Trophoblast cell (in vitro differentiated cells and primary cell): ENCODE measurements at regions not wholly inside any gene's neighbourhood (a gene's known extent, or its start where the extent isn't known, plus 50 kb on each side); places are given as distances from the start of the nearest gene placed in this dataset.
"Not testable (repeated sequence)": the region's sequence is repeated elsewhere in the genome, so short reads cannot be mapped to it uniquely, and the experiment has no call there.

ENCODE experiments used
- DNase-seq, 2 donors: peaks; one replicate each; pipeline ENCODE4 v3.0.0-alpha.2; 2016
- H2AFZ ChIP-seq: 2 replicates; pipeline ENCODE4 v1.6.1; 2013; ENCODE audit warnings: low read length, moderate library complexity, mild to moderate bottlenecking; ENCODE audit not compliant: insufficient read depth, poor library complexity
- H2AK5ac ChIP-seq: 2 replicates; pipeline ENCODE4 v1.6.1; 2013; ENCODE audit warnings: mild to moderate bottlenecking, low read length
- H2BK120ac ChIP-seq: 2 replicates; pipeline ENCODE4 v1.6.1; 2013; ENCODE audit warnings: low read length, mild to moderate bottlenecking, moderate library complexity; ENCODE audit not compliant: insufficient read depth, poor library complexity
- H2BK12ac ChIP-seq: 2 replicates; pipeline ENCODE4 v1.6.1; 2013; ENCODE audit warnings: mild to moderate bottlenecking, low read length, moderate library complexity
- H2BK5ac ChIP-seq: 2 replicates; pipeline ENCODE4 v1.6.1; 2013; ENCODE audit warnings: low read length, low read depth, moderate library complexity, mild to moderate bottlenecking; ENCODE audit not compliant: poor library complexity
- H3K14ac ChIP-seq: 2 replicates; pipeline ENCODE4 v1.6.1; 2013; ENCODE audit warnings: mild to moderate bottlenecking, low read length
- H3K18ac ChIP-seq: 2 replicates; pipeline ENCODE4 v1.6.1; 2013; ENCODE audit warnings: mild to moderate bottlenecking, low read length
- H3K23ac ChIP-seq: 2 replicates; pipeline ENCODE4 v1.6.1; 2013; ENCODE audit warnings: low read length
- H3K27ac ChIP-seq: 2 replicates; pipeline ENCODE4 v1.5.1; 2013; ENCODE audit warnings: low read depth, mild to moderate bottlenecking, inconsistent platforms, low read length, moderate library complexity
- H3K27me3 ChIP-seq: 2 replicates; pipeline ENCODE4 v1.6.1; 2013; ENCODE audit warnings: inconsistent platforms, mild to moderate bottlenecking, low read length, moderate library complexity; ENCODE audit not compliant: insufficient read depth
- H3K36me3 ChIP-seq, 2 experiments: 1 replicate in 1 of 2; 2 replicates in 1 of 2; pipeline ENCODE4 v1.6.1; 2013; ENCODE audit warnings: low read length in 2 of 2, mild to moderate bottlenecking in 2 of 2, moderate library complexity in 1 of 2; ENCODE audit not compliant: insufficient read depth in 2 of 2, control insufficient read depth in 1 of 2
- H3K4ac ChIP-seq: 2 replicates; pipeline ENCODE4 v1.6.1; 2013; ENCODE audit warnings: low read depth, mild to moderate bottlenecking, low read length, moderate library complexity
- H3K4me1 ChIP-seq, 2 experiments: 1 replicate in 1 of 2; 2 replicates in 1 of 2; pipeline ENCODE4 v1.6.1; 2013; ENCODE audit warnings: low read length in 2 of 2, mild to moderate bottlenecking in 2 of 2, moderate library complexity in 1 of 2; ENCODE audit not compliant: insufficient read depth in 2 of 2, control insufficient read depth in 1 of 2
- H3K4me2 ChIP-seq: 2 replicates; pipeline ENCODE4 v1.6.1; 2013; ENCODE audit warnings: inconsistent platforms, mild to moderate bottlenecking, low read length, moderate library complexity
- H3K4me3 ChIP-seq: 2 replicates; pipeline ENCODE4 v1.5.1; 2013; ENCODE audit warnings: mild to moderate bottlenecking, low read depth, low read length, inconsistent platforms
- H3K79me1 ChIP-seq: one replicate; pipeline ENCODE4 v1.6.1; 2013; ENCODE audit warnings: low read length
- H3K79me2 ChIP-seq: 2 replicates; pipeline ENCODE4 v1.6.1; 2013; ENCODE audit warnings: low read length, mild to moderate bottlenecking; ENCODE audit not compliant: control insufficient read depth, insufficient read depth, poor library complexity
- H3K9ac ChIP-seq: 2 replicates; pipeline ENCODE4 v1.6.1; 2013; ENCODE audit warnings: mild to moderate bottlenecking, low read length
- H3K9me3 ChIP-seq: 2 replicates; pipeline ENCODE4 v1.6.1; 2013; ENCODE audit warnings: low read depth, mild to moderate bottlenecking, control low read depth, inconsistent platforms, low read length; ENCODE audit not compliant: insufficient read depth
- H4K12ac ChIP-seq: 2 replicates; pipeline ENCODE4 v1.6.1; 2013; ENCODE audit warnings: low read depth, mild to moderate bottlenecking, low read length, moderate library complexity
- H4K8ac ChIP-seq: 2 replicates; pipeline ENCODE4 v1.6.1; 2013; ENCODE audit warnings: low read depth, mild to moderate bottlenecking, low read length, moderate library complexity
- H4K91ac ChIP-seq: one replicate; pipeline ENCODE4 v1.6.1; 2013; ENCODE audit warnings: low read depth, mild to moderate bottlenecking, low read length, moderate library complexity
- WGBS: extraction: QIAGEN DNeasy Blood & Tissue Kit; methylation state at CpG from one replicate; pipeline ENCODE4 v1.1.7; 2013; ENCODE audit warnings: missing lambda C conversion rate; ENCODE audit not compliant: insufficient read length, insufficient coverage; ENCODE audit errors: extremely low coverage; 5-methylcytosine and 5-hydroxymethylcytosine counted together

DNA sequence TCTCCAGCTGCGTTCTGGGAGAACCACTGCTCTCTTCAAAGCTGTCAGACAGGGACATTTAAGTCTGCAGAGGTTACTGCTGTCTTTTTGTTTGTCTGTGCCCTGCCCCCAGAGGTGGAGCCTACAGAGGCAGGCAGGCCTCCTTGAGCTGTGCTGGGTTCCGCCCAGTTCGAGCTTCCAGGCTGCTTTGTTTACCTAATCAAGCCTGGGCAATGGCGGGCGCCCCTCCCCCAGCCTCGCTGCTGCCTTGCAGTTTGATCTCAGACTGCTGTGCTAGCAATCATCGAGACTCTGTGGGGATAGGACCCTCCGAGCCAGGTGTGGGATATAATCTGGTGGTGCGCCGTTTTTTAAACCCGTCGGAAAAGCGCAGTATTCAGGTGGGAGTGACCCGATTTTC, 145.8 kb upstream of the FANCL start:
- not testable (repeated sequence) for H3K18ac ChIP-seq, H3K27ac ChIP-seq, H3K4me1 ChIP-seq, H2AFZ ChIP-seq, H3K14ac ChIP-seq, H2BK12ac ChIP-seq, H2BK120ac ChIP-seq, DNase-seq, H3K36me3 ChIP-seq, H3K9me3 ChIP-seq, H3K79me2 ChIP-seq, H3K27me3 ChIP-seq, H3K4ac ChIP-seq, H3K23ac ChIP-seq, H4K91ac ChIP-seq, H2BK5ac ChIP-seq, H4K12ac ChIP-seq, H2AK5ac ChIP-seq, H3K4me2 ChIP-seq, H4K8ac ChIP-seq, H3K4me3 ChIP-seq, H3K9ac ChIP-seq, H3K79me1 ChIP-seq
- no CpG with 5 or more reads among the region's 14 CpGs for WGBS

DNA sequence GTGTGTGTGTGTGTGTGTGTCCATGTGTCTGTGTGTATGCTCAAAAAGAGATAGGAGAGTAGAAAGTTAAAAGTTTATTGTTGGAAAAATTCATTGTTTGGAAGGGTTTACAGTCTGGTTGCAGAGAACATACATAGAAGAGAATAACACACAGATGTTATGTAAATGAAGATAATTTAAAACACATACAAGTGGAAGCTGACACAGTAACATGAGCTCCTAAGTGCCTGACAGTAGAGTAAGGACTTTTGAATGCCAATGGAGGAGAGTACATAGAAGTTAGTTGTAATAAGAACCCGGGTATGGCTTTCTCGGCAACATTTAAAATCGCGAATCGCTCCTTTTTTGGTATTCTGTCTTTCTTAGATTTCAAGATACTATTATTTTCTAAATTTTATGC, 137.0 kb upstream of the FANCL start:
- Histone ChIP-seq H3K4me3 (no peak overlapping the region), H3K4me2 (no peak overlapping the region), H4K8ac (no peak overlapping the region), H2AK5ac (no peak overlapping the region), H3K79me1 (no peaks in the 10 kb centered on the region), H2AFZ (no peak overlapping the region), H3K36me3 (no peaks in the 10 kb centered on the region), H3K14ac (no peak overlapping the region), H3K9me3 (no peaks in the 10 kb centered on the region), H3K9ac (no peak overlapping the region), H3K4me1 (no peaks in the 10 kb centered on the region), H3K79me2 (no peaks in the 10 kb centered on the region), H4K12ac (no peak overlapping the region), H3K23ac (no peak overlapping the region), H3K18ac (no peak overlapping the region), H4K91ac (no peak overlapping the region), H3K27ac (no peak overlapping the region), H2BK120ac (no peak overlapping the region), H3K4ac (no peak overlapping the region), H3K27me3 (no peaks in the 10 kb centered on the region), H2BK12ac (no peak overlapping the region), H2BK5ac (no peak overlapping the region)
- no CpG with 5 or more reads among the region's 5 CpGs for WGBS
- no peak for DNase-seq

- Histone ChIP-seq H3K4me3 (no peak overlapping the region), H3K4me1 (no peaks in the 10 kb centered on the region), H2AFZ (no peak overlapping the region), H4K91ac (no peak overlapping the region), H4K12ac (no peak overlapping the region), H2BK120ac (no peak overlapping the region), H4K8ac (no peak overlapping the region), H3K79me1 (no peaks in the 10 kb centered on the region), H2BK12ac (no peak overlapping the region), H3K18ac (no peak overlapping the region), H3K27me3 (no peaks in the 10 kb centered on the region), H3K14ac (no peak overlapping the region), H3K79me2 (no peaks in the 10 kb centered on the region), H3K4me2 (no peak overlapping the region), H3K27ac (no peak overlapping the region), H3K36me3 (no peaks in the 10 kb centered on the region), H3K23ac (no peak overlapping the region), H3K9ac (no peak overlapping the region), H2AK5ac (no peak overlapping the region), H2BK5ac (no peak overlapping the region), H3K4ac (no peak overlapping the region), H3K9me3 (no peaks in the 10 kb centered on the region)
- WGBS = no CpG with 5 or more reads among the region's 1 CpG
- no peak for DNase-seq
Observed at GRCh38 chr2:58377181-58377580, 136.1 kb upstream of the FANCL start.

GRCh38 chr2:58376592-58376991, 135.5 kb upstream of the FANCL start:
- no peaks in the 10 kb centered on the region for H3K79me1 ChIP-seq
- no peak overlapping the region for H4K91ac ChIP-seq
- H3K4me3 ChIP-seq = no peak overlapping the region
- no peaks in the 10 kb centered on the region for H3K9me3 ChIP-seq
- no peak overlapping the region for H2BK5ac ChIP-seq
- no peak overlapping the region for H3K14ac ChIP-seq
- H2AFZ ChIP-seq = no peak overlapping the region
- H3K27ac ChIP-seq = no peak overlapping the region
- H3K9ac ChIP-seq = no peak overlapping the region
- no peaks in the 10 kb centered on the region for H3K4me1 ChIP-seq
- no peak overlapping the region for H3K4me2 ChIP-seq
- H3K18ac ChIP-seq = no peak overlapping the region
- no peak for DNase-seq
- H3K27me3 ChIP-seq = no peaks in the 10 kb centered on the region
- no peak overlapping the region for H2BK12ac ChIP-seq
- H3K23ac ChIP-seq = no peak overlapping the region
- no peak overlapping the region for H3K4ac ChIP-seq
- no peak overlapping the region for H4K8ac ChIP-seq
- H3K36me3 ChIP-seq = no peaks in the 10 kb centered on the region
- no CpG with 5 or more reads among the region's 1 CpG for WGBS
- no peak overlapping the region for H4K12ac ChIP-seq
- no peak overlapping the region for H2AK5ac ChIP-seq
- no peak overlapping the region for H2BK120ac ChIP-seq
- H3K79me2 ChIP-seq = no peaks in the 10 kb centered on the region
